CD4-positive, alpha-beta T cell (primary cell): ENCODE measurements at regions not wholly inside any gene's neighbourhood (a gene's known extent, or its start where the extent isn't known, plus 50 kb on each side); places are given as distances from the start of the nearest gene placed in this dataset.
"Not testable (repeated sequence)": the region's sequence is repeated elsewhere in the genome, so short reads cannot be mapped to it uniquely, and the experiment has no call there.

Experiments
- ATAC-seq: fragments of 200-7000 bp; cut with Tn5 transposase; one replicate; pipeline ENCODE4 v1.10.0; 2022; ENCODE audit warnings: mild to moderate bottlenecking; ENCODE audit not compliant: poor library complexity
- CTCF ChIA-PET: fragments of 350-600 bp; sonication (Branson Sonifier 250); formaldehyde crosslinking; loops from one replicate; lab custom pipeline; 2021; ENCODE audit warnings: antibody characterized with exemption, inconsistent platforms; lab: Charles Lee
- POLR2A ChIA-PET: fragments of 350-600 bp; sonication (Branson Sonifier 250); formaldehyde crosslinking; loops from one replicate; lab custom pipeline; 2021; ENCODE audit warnings: antibody characterized with exemption, inconsistent platforms; lab: Charles Lee
- DNase-seq, 14 experiments: peaks; one replicate each; pipeline ENCODE4 v3.0.0-alpha.2; 2013 to 2020; ENCODE audit warnings: mixed read lengths in 2 of 14
- H3K27ac ChIP-seq, 2 donors: one replicate each; pipeline versions ENCODE4 v1.5.1 to v1.7.0; 2013; ENCODE audit warnings: low read length in 2 of 2, low read depth in 1 of 2, mild to moderate bottlenecking in 1 of 2
- H3K27me3 ChIP-seq, 2 experiments: 1 replicate in 1 of 2; 2 replicates in 1 of 2; pipeline versions ENCODE4 v1.6.1 to v1.7.0; 2013; ENCODE audit warnings: low read length in 2 of 2, control low read depth in 1 of 2, mild to moderate bottlenecking in 1 of 2, moderate library complexity in 1 of 2; ENCODE audit not compliant: insufficient read depth in 2 of 2, control insufficient read depth in 1 of 2
- H3K36me3 ChIP-seq: one replicate; pipeline ENCODE4 v1.6.1; 2013; ENCODE audit warnings: low read length, control low read depth; ENCODE audit not compliant: insufficient read depth
- H3K4me1 ChIP-seq: one replicate; pipeline ENCODE4 v1.6.1; 2013; ENCODE audit warnings: low read length, control low read depth; ENCODE audit not compliant: insufficient read depth
- H3K4me3 ChIP-seq: one replicate; pipeline ENCODE4 v1.5.1; 2013; ENCODE audit warnings: mild to moderate bottlenecking, low read length, moderate library complexity
- H3K9me3 ChIP-seq, 2 experiments: 1 replicate in 1 of 2; 2 replicates in 1 of 2; pipeline versions ENCODE4 v1.6.1 to v1.7.0; 2013; ENCODE audit warnings: low read length in 2 of 2, mild to moderate bottlenecking in 2 of 2, control low read depth in 1 of 2, moderate library complexity in 1 of 2; ENCODE audit not compliant: control insufficient read depth in 1 of 2, insufficient read depth in 1 of 2
- H3K27ac Mint-ChIP-seq: one replicate; pipeline ENCODE4 v1.8.0; 2020; ENCODE audit warnings: mixed read lengths
- H3K27me3 Mint-ChIP-seq: one replicate; pipeline ENCODE4 v1.8.0; 2021; ENCODE audit warnings: mixed read lengths
- H3K36me3 Mint-ChIP-seq: one replicate; pipeline ENCODE4 v1.8.0; 2021; ENCODE audit warnings: low read depth, mixed read lengths
- H3K4me1 Mint-ChIP-seq: one replicate; pipeline ENCODE4 v1.8.0; 2021; ENCODE audit warnings: low read depth, mixed read lengths
- H3K4me3 Mint-ChIP-seq: one replicate; pipeline ENCODE4 v1.8.0; 2020; ENCODE audit warnings: mild to moderate bottlenecking, mixed read lengths
- H3K9me3 Mint-ChIP-seq: one replicate; pipeline ENCODE4 v1.8.0; 2020; ENCODE audit warnings: mixed read lengths
- intact Hi-C, 2 experiments: fragments of 100-400 bp; cut with DNase I in 1 of 2; cut with micrococcal nuclease in 1 of 2; formaldehyde crosslinking; loops; one replicate each; pipeline versions ENCODE4 v1.15.1 to v1.9.0; 2023 to 2025; cut with DNase I, micrococcal nuclease
- TF ChIP-seq, protein P1 (sequence below): fragments of 200-600 bp; IDR thresholded peaks from one replicate; pipeline ENCODE4 v1.8.0; 2022; ENCODE audit warnings: antibody characterized with exemption, mild to moderate bottlenecking

DNA sequence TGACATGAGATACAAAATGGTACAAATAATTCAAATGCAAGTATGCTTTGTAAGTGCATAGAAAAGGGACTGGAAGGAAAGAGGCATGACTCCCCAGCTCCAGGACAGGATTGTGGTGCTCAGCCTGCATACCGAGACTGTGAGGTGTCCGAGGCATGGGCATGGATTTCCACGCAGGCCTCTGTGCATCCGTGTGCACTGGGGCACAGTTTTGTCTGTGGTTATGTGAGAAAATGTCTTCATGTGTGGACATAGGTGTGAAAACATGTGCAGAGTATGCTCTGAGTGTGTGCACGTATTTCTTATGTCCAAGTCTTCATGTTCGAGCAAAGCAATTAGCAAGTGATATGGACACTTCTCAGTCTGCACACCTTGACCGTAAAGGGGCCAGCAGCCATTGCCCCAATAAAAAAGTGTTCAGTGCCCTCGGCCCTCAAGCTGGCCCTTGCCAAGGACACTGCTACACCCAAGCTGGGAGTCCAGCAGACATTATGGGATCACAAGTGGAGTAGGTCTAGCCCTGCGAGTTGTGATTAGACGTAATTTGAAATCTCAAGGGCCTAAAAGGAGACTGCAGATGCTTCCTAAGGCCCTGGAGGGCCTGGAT is 120.7 kb downstream of the CYP26B1 start:
- Mint-ChIP-seq H3K36me3 (no peaks in the 10 kb centered on the region), H3K27me3 (peaks cover 21% of the 10 kb centered on the region), H3K9me3 (no peaks in the 10 kb centered on the region), H3K4me1 (no peaks in the 10 kb centered on the region), H3K27ac (no peak overlapping the region), H3K4me3 (no peak overlapping the region)
- H3K27me3 ChIP-seq, result no peaks in the 10 kb centered on the region
- TF ChIP-seq, protein P1, sequence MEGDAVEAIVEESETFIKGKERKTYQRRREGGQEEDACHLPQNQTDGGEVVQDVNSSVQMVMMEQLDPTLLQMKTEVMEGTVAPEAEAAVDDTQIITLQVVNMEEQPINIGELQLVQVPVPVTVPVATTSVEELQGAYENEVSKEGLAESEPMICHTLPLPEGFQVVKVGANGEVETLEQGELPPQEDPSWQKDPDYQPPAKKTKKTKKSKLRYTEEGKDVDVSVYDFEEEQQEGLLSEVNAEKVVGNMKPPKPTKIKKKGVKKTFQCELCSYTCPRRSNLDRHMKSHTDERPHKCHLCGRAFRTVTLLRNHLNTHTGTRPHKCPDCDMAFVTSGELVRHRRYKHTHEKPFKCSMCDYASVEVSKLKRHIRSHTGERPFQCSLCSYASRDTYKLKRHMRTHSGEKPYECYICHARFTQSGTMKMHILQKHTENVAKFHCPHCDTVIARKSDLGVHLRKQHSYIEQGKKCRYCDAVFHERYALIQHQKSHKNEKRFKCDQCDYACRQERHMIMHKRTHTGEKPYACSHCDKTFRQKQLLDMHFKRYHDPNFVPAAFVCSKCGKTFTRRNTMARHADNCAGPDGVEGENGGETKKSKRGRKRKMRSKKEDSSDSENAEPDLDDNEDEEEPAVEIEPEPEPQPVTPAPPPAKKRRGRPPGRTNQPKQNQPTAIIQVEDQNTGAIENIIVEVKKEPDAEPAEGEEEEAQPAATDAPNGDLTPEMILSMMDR, result no peak
- no peak overlapping the region for H3K27ac ChIP-seq
- no peak overlapping the region for H3K4me3 ChIP-seq
- ATAC-seq (no peak), DNase-seq (no peak)
- POLR2A ChIA-PET, result no interaction called here
- CTCF ChIA-PET, result no interaction called here
- H3K36me3 ChIP-seq, result no peaks in the 10 kb centered on the region
- no peaks in the 10 kb centered on the region for H3K4me1 ChIP-seq
- peaks cover 0 to 17% of the 10 kb centered on the region in 2 experiments for H3K9me3 ChIP-seq
- intact Hi-C loops, result no loop called here

DNA sequence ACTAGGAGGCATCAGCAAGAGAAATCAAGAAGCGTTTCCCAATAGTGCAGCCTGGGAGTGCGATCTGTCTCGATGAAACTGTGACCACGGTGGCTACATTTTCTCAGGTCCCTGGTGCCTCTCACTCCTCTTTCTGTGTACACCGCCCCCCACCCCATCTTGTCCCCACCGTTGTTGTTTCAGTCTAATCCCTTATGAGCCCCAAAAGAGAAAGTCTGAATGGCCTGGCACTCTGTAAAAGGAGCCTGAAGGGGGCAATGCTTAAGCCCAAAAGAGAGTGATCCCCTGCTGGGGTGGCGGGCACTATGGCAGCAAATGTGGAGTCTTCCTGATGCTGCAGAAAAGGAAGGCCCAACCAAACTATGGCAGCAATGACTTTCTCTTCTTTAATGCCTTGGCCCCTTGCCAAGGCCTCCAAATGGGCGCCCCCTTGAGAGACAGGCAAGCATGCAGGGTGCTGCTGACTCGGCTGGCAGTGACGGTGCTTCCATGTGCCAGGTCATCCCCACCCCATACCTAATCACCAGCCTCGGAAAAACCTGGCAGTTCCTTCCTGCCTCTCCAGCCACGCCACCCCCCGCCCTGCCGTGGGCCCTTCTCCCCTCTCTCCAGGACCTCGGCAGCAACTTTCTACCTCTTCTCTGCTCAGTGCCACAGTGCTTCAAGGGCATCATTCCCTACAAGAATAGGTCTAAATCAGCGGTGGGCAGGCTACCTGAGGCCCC is 123.0 kb downstream of the CYP26B1 start:
- Histone ChIP-seq H3K27ac (no peak overlapping the region), H3K9me3 (peaks cover 0 to 17% of the 10 kb centered on the region in 2 experiments), H3K4me1 (no peaks in the 10 kb centered on the region), H3K4me3 (no peak overlapping the region), H3K36me3 (no peaks in the 10 kb centered on the region), H3K27me3 (no peaks in the 10 kb centered on the region)
- H3K9me3 Mint-ChIP-seq, result no peaks in the 10 kb centered on the region
- H3K4me1 Mint-ChIP-seq, result no peaks in the 10 kb centered on the region
- DNase-seq, result no peak
- intact Hi-C loops, result no loop called here
- H3K4me3 Mint-ChIP-seq, result no peak overlapping the region
- CTCF ChIA-PET, result no interaction called here
- POLR2A ChIA-PET, result no interaction called here
- no peak overlapping the region for H3K27ac Mint-ChIP-seq
- ATAC-seq, result no peak
- TF ChIP-seq, protein P1, result no peak
- no peaks in the 10 kb centered on the region for H3K36me3 Mint-ChIP-seq
- peaks cover 21% of the 10 kb centered on the region for H3K27me3 Mint-ChIP-seq

DNA sequence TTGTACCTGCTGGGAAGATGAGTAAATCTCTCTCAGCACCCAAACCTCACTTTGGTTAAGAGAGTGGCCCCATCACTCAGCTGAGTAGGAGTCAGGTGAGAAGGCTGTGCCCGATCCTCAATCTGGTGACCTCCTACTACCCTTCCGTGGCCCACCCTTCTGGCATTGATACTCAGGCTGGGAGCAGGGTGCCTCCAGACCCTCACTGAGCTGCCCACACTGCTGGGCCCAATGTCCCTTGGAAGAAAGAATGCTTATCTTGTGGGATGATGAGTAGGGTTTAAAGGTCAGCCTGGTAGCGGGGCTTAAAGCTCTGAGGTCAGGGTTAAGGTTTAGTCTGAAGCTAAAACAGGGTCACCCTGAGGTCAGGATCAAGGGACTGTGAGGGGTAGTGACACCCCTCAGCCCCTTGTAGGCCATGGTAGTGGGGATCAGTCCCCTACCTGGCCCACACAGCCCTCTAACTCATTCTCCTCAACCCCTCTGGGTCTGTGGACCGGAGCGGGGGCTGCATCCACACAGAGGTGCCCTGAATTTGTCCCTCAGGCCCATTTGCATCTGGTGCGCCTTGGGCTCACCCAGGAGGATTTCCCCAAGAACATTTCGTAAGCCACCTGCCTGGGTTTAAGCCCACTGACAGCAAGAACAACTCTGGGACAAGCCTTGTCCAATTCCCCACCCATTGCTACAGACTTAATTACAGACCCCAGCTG is 123.8 kb downstream of the CYP26B1 start:
- no peaks in the 10 kb centered on the region for H3K4me1 ChIP-seq
- Mint-ChIP-seq H3K27me3 (peaks cover 21% of the 10 kb centered on the region), H3K9me3 (no peaks in the 10 kb centered on the region), H3K4me1 (no peaks in the 10 kb centered on the region), H3K27ac (no peak overlapping the region), H3K4me3 (no peak overlapping the region), H3K36me3 (no peaks in the 10 kb centered on the region)
- intact Hi-C loops, result no loop called here
- no peak for ATAC-seq
- H3K27ac ChIP-seq, result no peak overlapping the region
- no peak for DNase-seq
- ChIA-PET POLR2A (no interaction called here), CTCF (no interaction called here)
- H3K36me3 ChIP-seq, result no peaks in the 10 kb centered on the region
- H3K27me3 ChIP-seq, result no peaks in the 10 kb centered on the region
- no peak overlapping the region for H3K4me3 ChIP-seq
- TF ChIP-seq, protein P1, result no peak
- H3K9me3 ChIP-seq, result peaks cover 0 to 14% of the 10 kb centered on the region in 2 experiments

DNA sequence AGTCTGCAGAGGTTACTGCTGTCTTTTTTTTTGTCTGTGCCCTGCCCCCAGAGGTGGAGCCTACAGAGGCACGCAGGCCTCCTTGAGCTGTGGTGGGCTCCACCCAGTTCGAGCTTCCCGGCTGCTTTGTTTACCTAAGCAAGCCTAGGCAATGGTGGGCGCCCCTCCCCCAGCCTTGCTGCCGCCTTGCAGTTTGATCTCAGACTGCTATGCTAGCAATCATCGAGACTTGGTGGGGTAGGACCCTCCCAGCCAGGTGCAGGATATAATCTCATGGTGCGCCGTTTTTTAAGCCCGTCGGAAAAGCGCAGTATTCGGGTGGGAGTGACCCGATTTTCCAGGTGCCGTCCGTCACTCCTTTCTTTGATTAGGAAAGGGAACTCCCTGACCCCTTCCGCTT is 126.3 kb downstream of the CYP26B1 start:
- H3K27ac ChIP-seq, H3K4me3 ChIP-seq, H3K36me3 Mint-ChIP-seq, POLR2A ChIA-PET, H3K9me3 ChIP-seq, CTCF ChIA-PET, H3K4me3 Mint-ChIP-seq, DNase-seq, H3K4me1 ChIP-seq, H3K9me3 Mint-ChIP-seq, H3K36me3 ChIP-seq, H3K27me3 ChIP-seq, H3K27ac Mint-ChIP-seq, ATAC-seq, intact Hi-C loops, H3K4me1 Mint-ChIP-seq: not testable (repeated sequence)
- H3K27me3 Mint-ChIP-seq, result peaks cover 21% of the 10 kb centered on the region
